Testis (tissue), 2 donors: ENCODE measurements at regions not wholly inside any gene's neighbourhood (a gene's known extent, or its start where the extent isn't known, plus 50 kb on each side); places are given as distances from the start of the nearest gene placed in this dataset.

Experiments
- CTCF ChIP-seq, 3 experiments: fragments of 450-650 bp in 2 of 3; fragments of 200-600 bp in 1 of 3; sonication (generic) in 1 of 3; IDR thresholded peaks; one replicate each; pipeline ENCODE4 v1.5.1; 2016 to 2019; ENCODE audit warnings: antibody characterized with exemption in 3 of 3, mild to moderate bottlenecking in 2 of 3, moderate library complexity in 1 of 3
- POLR2A ChIP-seq: fragments of 450-650 bp; IDR thresholded peaks from one replicate; pipeline ENCODE4 v1.6.1; 2017; ENCODE audit warnings: antibody characterized with exemption, mild to moderate bottlenecking, moderate library complexity

GRCh38 chr5:171603591-171603990 lies 182.0 kb upstream of the SMIM23 start:
- TF ChIP-seq CTCF (IDR thresholded peaks at IDR 0.05) (no peak), POLR2A (no peak)
